HG03342 (cell line): ENCODE measurements at regions not wholly inside any gene's neighbourhood (a gene's known extent, or its start where the extent isn't known, plus 50 kb on each side); places are given as distances from the start of the nearest gene placed in this dataset.

Experiments used
- ATAC-seq: cut with Tn5 transposase; IDR thresholded peaks from one replicate; pipeline ENCODE4 v1.9.1; 2021; ENCODE audit warnings: mild to moderate bottlenecking, moderate library complexity; ENCODE audit not compliant: unreplicated experiment

DNA sequence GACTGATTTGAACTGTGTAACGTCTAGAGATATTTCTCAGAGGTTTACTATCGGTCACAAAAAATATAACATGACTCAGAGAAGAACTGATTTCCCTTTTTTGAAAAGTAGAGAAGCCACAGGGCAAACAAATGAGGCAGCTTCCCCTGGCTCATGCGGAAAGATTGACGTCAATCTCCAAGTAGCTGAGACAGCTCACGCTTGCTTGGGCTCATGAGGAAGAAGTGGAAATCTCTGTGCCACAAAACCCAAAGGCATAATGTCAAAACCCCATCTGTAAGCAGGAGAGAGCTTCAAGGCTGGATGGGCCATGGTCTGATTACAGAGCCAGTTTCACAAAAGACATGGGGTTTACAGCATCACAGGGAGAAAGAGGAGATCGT is 188.1 kb downstream of the ARL4C start:
- ATAC-seq: peak; percentile 88

DNA sequence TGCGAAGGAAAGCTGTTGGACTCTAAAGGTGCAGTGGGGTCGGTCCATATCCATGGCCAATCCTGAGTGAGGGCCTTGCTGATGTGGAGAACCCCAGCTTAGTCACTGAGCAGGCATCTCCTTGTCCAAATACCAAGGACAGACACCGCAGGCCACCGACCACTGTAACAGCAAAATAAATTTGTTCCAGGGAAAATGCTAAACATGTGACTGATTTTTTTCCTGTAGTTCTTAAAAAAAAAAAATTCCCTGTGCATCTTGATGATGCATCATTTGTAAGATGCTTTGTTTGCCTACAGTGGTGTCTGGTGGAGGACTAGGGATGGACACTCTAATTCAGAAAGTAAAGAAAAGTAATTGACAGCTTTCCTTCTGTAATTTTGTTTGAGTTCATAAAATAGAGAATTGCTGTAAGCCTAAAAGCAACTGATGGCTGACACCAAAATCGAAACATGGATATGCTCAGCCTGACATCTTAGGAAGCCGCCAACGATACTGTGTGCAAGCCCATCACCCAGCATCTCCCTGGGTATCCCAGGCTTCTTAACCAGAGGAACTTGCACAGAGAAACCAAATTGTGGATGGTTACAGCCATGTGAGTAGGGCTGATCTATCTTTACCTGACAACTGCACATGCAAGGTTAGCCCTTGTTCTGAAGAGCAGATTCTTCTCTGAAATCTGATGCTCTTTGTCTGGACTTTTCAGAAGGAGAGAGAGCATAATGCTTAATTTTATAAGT is 188.6 kb downstream of the ARL4C start:
- no peak for ATAC-seq

DNA sequence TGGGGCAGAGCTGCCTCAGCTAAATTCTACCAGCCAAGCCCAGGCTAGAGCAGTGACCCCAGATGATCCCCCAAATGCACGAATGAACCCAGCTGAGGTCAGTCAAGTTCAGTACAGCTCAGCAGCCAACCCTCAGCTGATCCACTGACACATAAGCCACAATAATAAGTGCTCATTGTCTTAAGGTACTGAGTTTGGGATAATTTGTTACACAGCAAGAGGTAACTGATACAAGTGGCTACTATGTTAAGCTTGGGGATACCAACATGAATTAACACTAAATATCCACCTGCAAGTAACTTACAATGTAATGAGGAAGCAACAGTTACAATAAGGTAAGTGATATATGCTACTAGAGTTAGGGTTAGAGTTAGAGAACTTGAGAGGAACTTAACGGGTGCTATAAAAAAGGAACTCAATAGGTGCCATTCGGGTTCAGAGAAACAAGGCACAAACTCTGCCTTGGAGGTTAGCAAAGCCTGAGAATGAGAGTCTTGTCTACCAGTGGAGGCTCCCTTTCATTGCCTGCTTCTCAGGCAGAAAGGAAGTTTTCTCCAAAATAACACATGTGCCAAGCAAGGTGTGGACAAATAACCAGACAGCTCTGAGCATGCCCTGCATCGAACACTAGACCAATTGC is 189.4 kb downstream of the ARL4C start:
- ATAC-seq: no peak

DNA sequence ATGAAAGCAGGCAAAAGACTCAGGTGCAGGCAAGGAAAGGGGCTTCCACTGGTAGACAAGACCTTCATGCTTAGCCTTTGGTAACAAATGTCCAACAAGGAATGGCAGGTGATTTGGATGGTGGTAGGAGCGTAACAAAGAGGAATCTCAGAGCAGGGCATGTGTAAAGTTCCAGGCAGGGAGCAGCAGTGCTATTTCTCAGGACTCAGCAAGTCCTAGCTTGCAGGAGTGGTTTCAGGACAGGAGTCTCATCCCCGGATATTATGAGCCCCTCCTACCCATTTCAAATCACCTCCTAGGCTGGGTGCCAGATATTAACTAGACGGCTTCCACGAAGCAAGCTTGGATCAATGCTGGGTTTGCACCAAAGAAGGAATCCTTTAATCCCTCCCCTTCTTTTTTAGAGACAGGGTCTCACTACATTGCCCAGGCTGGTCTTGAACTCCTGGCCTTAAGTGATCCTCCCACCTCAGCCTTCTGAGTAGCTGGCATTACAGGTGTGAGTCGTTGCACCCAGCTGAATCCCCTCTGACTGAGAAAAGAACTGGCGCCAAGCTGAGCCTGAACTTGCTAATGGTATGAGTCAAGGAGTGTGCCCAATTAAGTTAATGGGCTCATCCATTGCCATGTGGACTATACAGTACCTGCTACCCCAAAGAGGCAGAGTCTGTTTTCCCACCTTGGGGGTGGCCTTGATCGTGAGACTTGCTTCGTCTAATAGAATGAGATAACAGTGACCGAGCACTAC is 190.3 kb downstream of the ARL4C start:
- ATAC-seq: no peak

DNA sequence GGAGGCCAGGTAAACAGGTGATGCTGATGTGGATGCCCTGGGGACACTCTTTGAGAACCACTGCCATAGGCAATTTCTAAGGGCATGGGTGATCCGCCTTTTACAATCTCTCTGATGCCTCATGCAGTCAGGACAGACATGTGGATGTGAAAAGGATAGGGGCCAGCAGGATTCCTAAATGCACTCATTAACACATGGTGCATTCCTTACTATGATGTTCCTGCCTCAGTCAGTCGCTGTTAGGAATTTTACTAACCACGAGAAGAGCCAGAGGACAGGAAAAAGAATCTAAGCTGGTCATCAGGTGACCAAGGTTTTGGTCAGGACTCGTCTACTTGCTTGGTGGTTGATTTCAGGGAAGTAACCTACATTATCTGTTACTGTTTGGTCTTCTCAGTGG is 191.0 kb downstream of the ARL4C start:
- ATAC-seq: no peak

DNA sequence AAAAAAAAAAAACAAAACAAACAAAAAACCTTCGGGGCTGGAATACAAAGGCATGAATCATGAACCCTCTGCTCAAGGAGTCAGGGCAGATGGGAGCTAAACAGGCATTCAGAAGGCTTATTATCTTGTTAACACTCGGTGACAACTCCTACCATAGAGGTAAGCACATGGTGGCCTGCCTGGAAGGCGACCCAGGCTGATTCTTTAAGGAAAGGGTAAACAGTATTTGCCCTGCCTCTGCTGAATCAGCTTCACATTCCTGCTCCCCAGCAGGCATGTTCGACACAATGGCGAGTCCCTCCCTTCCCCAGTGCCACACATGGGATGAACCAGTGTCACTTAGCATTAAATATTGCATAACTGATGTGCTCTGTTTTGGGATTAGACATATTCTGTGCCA is 191.9 kb downstream of the ARL4C start:
- ATAC-seq: no peak

DNA sequence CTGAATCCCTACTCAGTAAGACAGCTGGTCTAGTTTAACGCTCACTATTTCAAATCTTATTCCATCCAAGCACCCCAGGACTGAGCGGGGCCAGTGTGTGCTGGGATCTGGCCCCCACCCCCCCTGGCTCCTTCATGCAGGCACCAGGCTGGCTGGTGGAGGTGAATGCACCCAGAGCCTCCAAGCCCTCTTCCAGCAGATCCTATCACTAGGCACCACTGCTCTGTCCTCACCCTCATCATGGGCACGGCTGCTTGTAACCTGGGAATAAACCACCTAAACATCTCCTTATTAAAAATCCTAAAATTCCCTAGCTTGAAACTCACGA is 194.3 kb downstream of the ARL4C start:
- no peak for ATAC-seq

DNA sequence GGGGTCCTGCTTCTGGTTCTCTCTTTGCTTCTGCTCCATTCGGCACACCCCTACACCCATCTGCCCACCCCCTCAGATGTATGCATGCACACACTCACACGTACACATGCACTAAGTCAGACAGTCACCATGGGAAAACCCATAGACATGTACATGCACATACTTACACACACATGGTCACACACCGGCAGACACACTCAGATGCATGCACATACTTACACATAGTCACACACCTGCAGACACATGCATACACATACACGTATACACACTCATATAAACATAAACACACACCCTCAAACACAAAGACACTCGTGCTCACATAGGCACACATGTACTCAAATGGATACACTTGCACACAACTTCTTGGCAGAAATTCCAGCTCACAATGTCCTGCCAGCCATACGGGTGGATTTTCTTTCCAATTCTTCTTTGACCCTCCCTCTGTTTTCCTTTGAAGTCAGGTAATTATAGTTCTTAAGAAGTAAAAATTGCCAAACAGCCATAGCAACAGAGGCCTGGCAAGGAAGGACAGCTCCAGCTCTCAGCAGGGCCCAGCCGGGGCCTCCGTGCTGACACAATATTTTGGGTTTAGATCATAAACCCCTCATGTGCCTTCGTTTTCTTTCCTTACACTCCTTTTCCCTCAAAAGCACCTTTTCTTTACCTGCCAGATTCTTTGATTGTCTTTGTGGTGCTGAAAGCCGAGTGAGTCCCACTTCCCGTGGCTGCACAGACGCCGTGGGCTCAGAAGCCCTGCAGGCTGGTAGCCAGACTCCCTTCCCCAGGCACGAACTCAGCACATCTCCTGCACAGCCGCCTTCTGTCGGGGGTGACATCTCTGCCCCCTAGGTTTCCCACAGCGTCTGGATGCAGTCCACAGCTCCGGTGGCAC is 195.7 kb downstream of the ARL4C start:
- no peak for ATAC-seq

DNA sequence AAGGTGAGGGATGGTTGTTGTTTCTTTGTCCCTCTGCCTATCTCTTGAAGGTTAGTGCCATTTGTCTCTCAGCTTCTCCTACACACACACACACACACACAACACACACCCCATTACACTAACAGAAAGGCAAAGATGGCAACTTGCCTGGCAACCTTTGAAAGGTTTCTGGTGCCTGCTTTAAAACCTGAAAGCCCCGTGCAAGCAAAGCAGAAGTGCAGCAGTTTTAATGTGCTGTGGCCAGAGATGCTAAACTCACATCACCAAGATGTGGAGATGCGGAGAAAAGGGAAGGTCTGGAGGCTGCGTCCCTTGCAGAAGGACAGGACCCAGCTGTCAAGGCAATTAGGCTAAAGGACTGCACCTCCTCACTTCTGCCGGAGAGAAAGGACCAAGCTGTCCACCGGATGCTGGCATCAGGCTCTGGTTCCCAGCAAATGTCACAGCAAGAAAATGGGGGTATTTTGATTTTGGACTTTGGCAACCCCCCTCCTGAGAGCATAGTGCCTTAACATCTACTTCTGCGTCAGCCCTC is 196.4 kb downstream of the ARL4C start:
- ATAC-seq: no peak

DNA sequence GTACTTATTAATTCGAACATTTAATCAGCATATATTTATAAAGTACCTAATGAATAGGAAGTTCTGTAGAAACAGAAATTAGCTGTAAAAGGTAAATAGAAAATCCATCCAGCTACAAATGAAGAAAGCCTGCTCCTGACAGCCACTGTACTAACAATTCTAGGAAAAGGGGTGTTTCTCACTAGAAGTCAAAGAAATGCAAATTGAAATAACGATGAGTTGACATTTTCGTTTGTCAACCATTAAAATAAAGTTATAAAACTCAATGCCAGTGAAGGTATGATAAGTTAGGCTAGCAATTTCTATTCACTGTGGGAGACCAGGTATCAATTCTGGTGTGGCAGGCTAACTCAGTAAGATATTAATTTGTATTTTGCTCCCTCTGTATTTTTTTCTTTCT is 198.0 kb downstream of the ARL4C start:
- ATAC-seq: no peak

DNA sequence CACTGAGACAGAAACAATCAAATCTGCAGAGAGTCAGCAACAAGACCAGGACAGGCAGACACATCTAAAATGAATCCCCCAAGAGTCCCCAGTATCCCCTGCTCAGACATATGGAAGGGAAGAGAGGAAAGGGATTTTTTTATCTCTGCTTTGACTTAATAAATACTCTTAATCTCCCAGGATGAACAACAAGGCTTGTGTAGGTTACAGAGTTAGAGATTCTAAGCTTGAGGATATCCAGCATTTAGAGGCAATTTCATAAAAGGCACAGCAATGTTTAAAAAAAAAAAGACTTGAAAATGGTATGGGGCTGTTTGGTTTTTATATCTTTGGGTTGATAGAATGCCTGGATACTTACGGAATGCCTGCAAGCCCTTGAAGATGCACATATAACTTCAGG is 199.9 kb downstream of the ARL4C start:
- no peak for ATAC-seq

DNA sequence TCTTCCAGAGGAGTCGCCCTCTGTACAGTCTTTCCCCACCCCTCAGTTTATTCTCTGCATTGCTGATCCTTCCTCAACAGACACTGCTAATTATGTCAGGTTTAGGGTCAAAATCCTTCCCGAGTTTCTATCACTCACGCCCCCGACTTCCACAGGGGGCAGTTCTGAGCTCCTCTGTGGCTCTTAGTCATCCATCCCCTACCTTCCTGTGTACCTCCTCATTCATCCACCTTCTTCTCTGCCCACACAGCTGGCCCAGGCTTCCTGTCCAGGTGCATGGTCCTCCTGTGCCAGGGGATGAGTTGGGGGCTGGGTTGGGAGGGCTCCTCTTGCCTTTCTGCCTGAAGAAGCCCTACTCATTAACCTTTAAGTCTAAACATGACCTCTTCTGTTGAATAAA is 202.9 kb downstream of the ARL4C start:
- no peak for ATAC-seq

DNA sequence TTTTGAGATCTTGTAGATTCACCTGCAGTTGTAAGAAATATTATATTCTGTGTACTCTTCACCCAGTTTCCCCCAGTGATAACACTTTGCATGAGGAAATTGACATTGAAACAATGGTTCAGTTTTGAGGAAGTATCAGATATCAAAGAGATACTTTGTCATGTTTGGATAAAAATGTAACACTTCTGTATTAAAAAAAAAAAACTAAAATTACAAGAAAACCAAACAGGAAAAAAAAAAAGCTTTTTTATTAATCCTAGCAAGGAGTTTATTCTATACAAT is 204.0 kb downstream of the ARL4C start:
- ATAC-seq: no peak

DNA sequence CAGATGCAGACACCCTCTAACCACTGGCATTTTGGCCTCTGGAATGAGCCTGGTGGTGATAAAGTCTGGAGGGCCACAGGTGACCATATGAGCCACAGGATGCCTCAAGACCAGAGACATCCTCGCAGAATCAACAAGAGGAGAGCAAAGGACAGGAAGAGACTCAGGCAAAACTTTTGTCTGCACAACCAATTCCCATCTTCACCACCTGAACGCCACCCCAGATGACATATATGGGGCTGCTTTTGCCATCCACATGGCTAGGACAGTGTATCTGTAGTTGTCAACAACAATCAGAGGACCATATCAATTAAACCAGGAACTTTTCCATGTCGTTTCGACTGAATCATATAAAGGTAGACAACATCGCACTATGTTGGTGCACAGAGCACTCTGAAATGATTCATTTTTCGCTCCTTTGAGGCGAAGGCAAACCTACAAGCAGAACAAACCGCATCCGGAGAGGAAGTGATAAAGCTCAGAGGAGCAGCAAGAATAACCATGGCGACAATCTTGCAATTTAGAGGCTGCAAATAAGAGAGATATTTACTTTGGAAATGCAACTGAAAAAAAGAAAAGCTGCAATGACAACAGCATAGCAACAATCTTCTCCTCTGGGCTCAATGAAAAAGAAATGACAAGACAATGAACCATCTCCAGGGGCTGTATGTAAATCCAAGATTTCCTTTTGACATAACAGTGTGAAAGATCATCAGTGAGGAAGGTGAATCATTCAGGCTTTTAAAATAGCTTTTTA is 204.5 kb downstream of the ARL4C start:
- ATAC-seq: peak; percentile 56

DNA sequence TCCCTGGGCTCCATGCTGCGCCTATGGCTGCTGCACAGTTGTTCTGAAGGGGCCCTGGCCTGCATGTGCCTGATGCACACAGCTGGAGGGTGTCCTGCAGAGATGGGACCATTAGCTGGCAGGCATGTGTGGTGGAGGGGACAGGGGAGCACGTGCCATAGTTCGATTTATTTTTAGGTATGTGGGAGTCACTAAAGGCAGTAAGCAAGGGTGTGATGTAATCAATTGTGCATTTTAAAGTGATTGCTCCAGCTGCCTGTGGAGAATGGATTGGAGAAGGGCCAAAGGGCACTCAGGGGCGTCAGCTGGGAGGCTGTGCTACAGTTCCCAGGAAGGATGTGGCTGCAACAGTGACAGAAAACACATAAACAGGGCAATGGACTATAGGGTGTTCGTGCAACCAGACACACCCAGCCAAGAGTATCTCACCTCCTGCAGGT is 205.1 kb downstream of the ARL4C start:
- ATAC-seq: peak; percentile 20

DNA sequence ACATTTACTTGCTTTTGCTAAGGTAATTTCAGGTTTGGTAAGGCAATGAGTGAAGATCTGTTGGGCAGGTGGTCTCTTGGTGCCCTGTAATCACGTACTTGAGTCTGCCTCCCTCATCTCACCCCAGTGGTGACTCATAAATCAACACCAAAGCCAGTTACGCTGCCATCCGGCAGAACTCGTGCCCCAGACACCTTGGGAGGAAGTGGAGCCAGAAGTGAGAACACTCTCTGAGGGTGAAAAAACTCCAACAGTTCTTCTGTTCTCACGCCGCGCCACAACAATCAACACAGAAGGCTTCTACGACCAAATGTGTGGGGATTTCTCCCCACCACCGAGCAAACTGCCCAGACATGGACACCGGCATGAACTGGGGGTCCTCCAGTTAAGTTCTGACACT is 206.2 kb downstream of the ARL4C start:
- ATAC-seq: peak; percentile 52

DNA sequence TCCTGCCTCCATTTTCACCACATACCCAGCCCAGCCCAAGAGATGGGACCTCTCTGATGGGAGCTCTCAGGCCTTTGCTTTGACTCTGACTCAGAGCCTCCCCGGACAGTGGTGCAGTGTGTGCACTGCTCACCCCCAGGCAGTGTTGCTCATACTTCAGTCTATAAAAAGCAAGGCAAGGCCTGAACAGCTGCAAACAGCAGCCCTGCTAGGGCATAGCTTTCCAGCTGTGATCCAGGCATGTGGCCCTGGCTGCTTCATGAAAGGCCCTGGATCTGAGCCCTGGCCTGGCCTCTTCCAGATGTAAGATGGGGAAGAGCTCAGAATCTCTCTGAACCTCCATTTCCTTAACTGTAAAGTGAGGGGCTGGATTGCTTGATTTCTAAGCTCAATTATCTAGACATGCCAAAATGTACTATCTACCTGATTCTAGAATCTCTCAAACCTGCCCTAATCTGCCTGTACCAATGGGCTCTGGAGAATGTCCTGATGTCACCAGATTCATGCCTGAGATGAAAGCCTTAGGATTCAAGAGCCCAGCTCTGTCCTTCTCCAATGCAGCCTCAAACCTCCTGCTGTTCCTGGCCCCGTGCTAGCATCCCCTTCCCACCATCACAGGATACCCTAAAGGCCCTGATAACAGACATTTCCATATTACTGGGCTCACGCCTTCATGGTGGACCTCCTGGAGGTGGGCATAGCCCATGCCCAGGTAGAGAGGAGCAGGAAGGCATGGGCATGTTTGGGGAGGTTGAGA is 206.9 kb downstream of the ARL4C start:
- ATAC-seq: no peak

DNA sequence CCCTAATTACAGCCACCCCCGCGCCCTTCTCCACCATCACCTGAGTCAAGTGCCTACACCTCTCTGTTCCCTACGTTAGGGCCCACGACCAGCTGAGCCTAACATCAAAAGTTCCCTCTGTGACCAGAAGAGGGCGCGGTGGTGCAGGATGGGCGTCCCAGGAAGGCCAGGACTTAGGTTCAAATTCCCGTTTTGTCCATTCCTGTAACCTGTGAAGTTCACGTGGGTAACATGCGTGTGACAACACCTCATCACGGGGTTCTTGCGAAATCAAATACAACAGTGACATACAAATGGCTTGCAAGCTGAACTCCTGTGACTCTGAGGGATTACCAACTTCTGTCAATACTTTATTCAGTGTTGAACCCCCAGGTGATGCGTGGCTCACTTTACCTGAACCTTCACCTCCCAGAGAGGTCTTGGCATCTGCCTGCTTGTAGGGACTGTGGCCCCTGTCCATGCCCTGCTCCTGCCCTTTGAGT is 207.9 kb downstream of the ARL4C start:
- no peak for ATAC-seq

DNA sequence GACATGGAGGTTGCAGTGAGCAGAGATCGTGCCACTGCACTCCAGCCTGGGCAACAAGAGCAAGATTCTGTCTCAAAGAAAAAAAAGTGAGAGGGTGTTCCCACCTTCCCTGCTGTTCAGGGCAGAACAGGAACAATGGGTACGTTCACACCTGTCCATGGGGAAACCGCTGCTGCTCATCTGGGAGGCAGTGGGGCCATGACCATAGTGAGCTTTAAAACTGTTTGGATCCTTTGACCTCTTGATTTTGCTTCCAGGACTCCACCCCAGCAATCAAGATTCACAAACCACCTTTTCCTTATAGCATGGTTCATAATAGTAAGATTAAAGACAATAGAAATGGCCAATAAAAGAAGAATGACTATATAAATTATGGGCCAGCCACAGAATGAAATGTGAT is 209.2 kb downstream of the ARL4C start:
- no peak for ATAC-seq

DNA sequence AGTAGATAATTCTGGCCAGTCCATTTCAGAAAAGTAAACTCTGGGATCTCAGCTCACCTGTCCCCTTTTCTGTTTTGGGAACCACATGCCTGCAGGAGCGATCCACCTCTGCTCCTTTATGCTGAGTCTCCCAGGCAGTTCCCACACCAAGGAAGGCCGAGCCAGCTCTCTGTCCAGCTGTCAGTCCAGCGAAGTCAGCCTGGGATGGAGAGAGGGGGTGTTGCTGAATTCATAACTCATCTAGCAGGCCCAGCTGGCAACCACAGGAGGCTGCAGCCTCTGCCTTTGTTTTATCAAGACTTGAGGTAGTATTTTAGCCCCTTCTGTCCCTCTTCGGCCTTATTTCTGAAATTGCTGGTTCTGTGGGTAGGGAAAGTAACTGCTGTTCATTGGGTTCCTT is 209.9 kb downstream of the ARL4C start:
- no peak for ATAC-seq
